Gastroesophageal sphincter (tissue), 4 donors: ENCODE measurements at regions not wholly inside any gene's neighbourhood (a gene's known extent, or its start where the extent isn't known, plus 50 kb on each side); places are given as distances from the start of the nearest gene placed in this dataset.

Source experiments
- ATAC-seq: fragments of 150-250 bp; one replicate; pipeline ENCODE4 v1.9.1; 2016; ENCODE audit warnings: mild to moderate bottlenecking, moderate library complexity
- H3K27ac ChIP-seq, 4 donors: fragments of 200-600 bp; sonication (generic) in 3 of 4; 1 replicate in 3 of 4; 2 replicates in 1 of 4; pipeline ENCODE4 v1.5.1; 2016 to 2019
- H3K27me3 ChIP-seq: fragments of 200-600 bp; sonication (generic); one replicate; pipeline ENCODE4 v1.5.1; 2019
- H3K36me3 ChIP-seq, 2 donors: fragments of 200-600 bp; sonication (generic); one replicate each; pipeline ENCODE4 v1.5.1; 2019; ENCODE audit warnings: control low read depth in 1 of 2
- H3K4me1 ChIP-seq, 3 donors: fragments of 200-600 bp; sonication (generic); 1 replicate in 2 of 3; 2 replicates in 1 of 3; pipeline ENCODE4 v1.5.1; 2016 to 2019; ENCODE audit warnings: control low read depth in 2 of 3
- H3K4me3 ChIP-seq, 2 donors: fragments of 200-600 bp; sonication (generic); one replicate each; pipeline ENCODE4 v1.5.1; 2019; ENCODE audit warnings: mild to moderate bottlenecking in 1 of 2, moderate library complexity in 1 of 2
- H3K9me3 ChIP-seq, 3 donors: fragments of 200-600 bp; sonication (generic); one replicate each; pipeline ENCODE4 v1.5.1; 2017 to 2019; ENCODE audit warnings: control low read depth in 2 of 3
- CTCF ChIP-seq, 4 experiments: fragments of 200-600 bp in 2 of 4; fragments of 450-650 bp in 2 of 4; sonication (generic) in 1 of 4; IDR thresholded peaks; one replicate each; pipeline ENCODE4 v1.5.1; 2017 to 2019; ENCODE audit warnings: antibody characterized with exemption in 4 of 4, mild to moderate bottlenecking in 2 of 4, moderate library complexity in 2 of 4
- EP300 ChIP-seq: sonication (generic); formaldehyde crosslinking; IDR thresholded peaks from one replicate; pipeline ENCODE4 v1.6.1; 2017; ENCODE audit warnings: antibody characterized with exemption, mild to moderate bottlenecking
- POLR2A ChIP-seq, 2 donors: fragments of 450-650 bp; IDR thresholded peaks; one replicate each; pipeline ENCODE4 v1.6.1; 2017; ENCODE audit warnings: antibody characterized with exemption in 2 of 2, mild to moderate bottlenecking in 2 of 2, moderate library complexity in 1 of 2
- POLR2AphosphoS5 ChIP-seq: sonication (generic); formaldehyde crosslinking; IDR thresholded peaks from one replicate; pipeline ENCODE4 v1.6.1; 2017; ENCODE audit warnings: antibody characterized with exemption
- WGBS, 2 donors: methylation state at CpG; one replicate each; pipeline ENCODE4 v1.1.5; 2018; ENCODE audit warnings: low coverage in 1 of 2; 5-methylcytosine and 5-hydroxymethylcytosine counted together

GRCh38 chr2:185144159-185144919 is 546.0 kb downstream of the ZNF804A start:
- Histone ChIP-seq H3K4me1 (no peaks in the 10 kb centered on the region), H3K27ac (no peak overlapping the region), H3K4me3 (no peak overlapping the region), H3K9me3 (no peaks in the 10 kb centered on the region), H3K27me3 (no peaks in the 10 kb centered on the region), H3K36me3 (no peaks in the 10 kb centered on the region)
- ATAC-seq: no peak
- no peak for TF ChIP-seq EP300
- no peak for TF ChIP-seq POLR2AphosphoS5
- TF ChIP-seq POLR2A (IDR thresholded peaks at IDR 0.05): no peak
- TF ChIP-seq CTCF (IDR thresholded peaks at IDR 0.05): no peak
- 55 to 67% methylated on average over 1 to 2 of the region's 7 CpGs for WGBS, 2 donors

- no peak for ATAC-seq
- Histone ChIP-seq H3K4me3 (no peak overlapping the region), H3K27me3 (no peaks in the 10 kb centered on the region), H3K9me3 (no peaks in the 10 kb centered on the region), H3K36me3 (no peaks in the 10 kb centered on the region), H3K4me1 (no peaks in the 10 kb centered on the region), H3K27ac (no peak overlapping the region)
- 71 to 94% methylated on average over 2 to 7 of the region's 11 CpGs for WGBS, 2 donors
- TF ChIP-seq POLR2A (IDR thresholded peaks at IDR 0.05) (no peak), POLR2AphosphoS5 (no peak), CTCF (IDR thresholded peaks at IDR 0.05) (no peak), EP300 (no peak)
Measured at GRCh38 chr2:185145316-185146121, 547.2 kb downstream of the ZNF804A start.

GRCh38 chr2:185147361-185147760 is 549.0 kb downstream of the ZNF804A start:
- TF ChIP-seq POLR2AphosphoS5 (no peak), CTCF (IDR thresholded peaks at IDR 0.05) (no peak), POLR2A (IDR thresholded peaks at IDR 0.05) (no peak), EP300 (no peak)
- no peaks in the 10 kb centered on the region for H3K36me3 ChIP-seq
- H3K27ac ChIP-seq: no peak overlapping the region
- 94 to 100% methylated on average over 1 of the region's 1 CpG for WGBS, 2 donors
- H3K4me3 ChIP-seq: no peak overlapping the region
- ATAC-seq: no peak
- no peaks in the 10 kb centered on the region for H3K27me3 ChIP-seq
- H3K4me1 ChIP-seq: no peaks in the 10 kb centered on the region
- H3K9me3 ChIP-seq: no peaks in the 10 kb centered on the region

GRCh38 chr2:185152186-185152585 is 553.9 kb downstream of the ZNF804A start:
- no peak for ATAC-seq
- TF ChIP-seq CTCF (IDR thresholded peaks at IDR 0.05) (no peak), EP300 (no peak), POLR2A (IDR thresholded peaks at IDR 0.05) (no peak), POLR2AphosphoS5 (no peak)

GRCh38 chr2:185161701-185162100 is 563.4 kb downstream of the ZNF804A start:
- Histone ChIP-seq H3K27ac (no peak overlapping the region), H3K9me3 (no peaks in the 10 kb centered on the region), H3K4me3 (no peak overlapping the region), H3K4me1 (no peaks in the 10 kb centered on the region), H3K36me3 (no peaks in the 10 kb centered on the region), H3K27me3 (no peaks in the 10 kb centered on the region)
- ATAC-seq: no peak
- 77 to 80% methylated on average over 2 of the region's 2 CpGs for WGBS, 2 donors
- TF ChIP-seq POLR2A (IDR thresholded peaks at IDR 0.05) (no peak), POLR2AphosphoS5 (no peak), EP300 (no peak), CTCF (IDR thresholded peaks at IDR 0.05) (no peak)

More at GRCh38 chr2:185152186-185152585, 553.9 kb downstream of the ZNF804A start:
- H3K4me1 ChIP-seq: no peaks in the 10 kb centered on the region
- H3K9me3 ChIP-seq: no peaks in the 10 kb centered on the region
- no peak overlapping the region for H3K4me3 ChIP-seq
- no peak overlapping the region for H3K27ac ChIP-seq
- 58 to 69% methylated on average over 3 of the region's 3 CpGs for WGBS, 2 donors
- H3K36me3 ChIP-seq: no peaks in the 10 kb centered on the region
- H3K27me3 ChIP-seq: no peaks in the 10 kb centered on the region
